Fibroblast of skin of right biceps (primary cell): ENCODE measurements at regions not wholly inside any gene's neighbourhood (a gene's known extent, or its start where the extent isn't known, plus 50 kb on each side); places are given as distances from the start of the nearest gene placed in this dataset.
A peak's percentile ranks its signal among the peaks of the same experiment; 100 is the strongest.
"Not testable (repeated sequence)": the region's sequence is repeated elsewhere in the genome, so short reads cannot be mapped to it uniquely, and the experiment has no call there.

Source experiments
- DNase-seq: peaks from one replicate; pipeline ENCODE4 v3.0.0-alpha.2; 2013

GRCh38 chr10:84571146-84571545 is 242.8 kb downstream of the CCSER2 start:
- DNase-seq, result no peak

- no peak for DNase-seq
Observed at GRCh38 chr10:84574102-84574501, 245.7 kb downstream of the CCSER2 start.

GRCh38 chr10:84581976-84582375 is 253.6 kb downstream of the CCSER2 start:
- no peak for DNase-seq

GRCh38 chr10:84583501-84583900 is 255.1 kb downstream of the CCSER2 start:
- no peak for DNase-seq

- DNase-seq, result no peak
Observed at GRCh38 chr10:84587789-84588188, 259.4 kb downstream of the CCSER2 start.

- DNase-seq, result no peak
Observed at GRCh38 chr10:84588426-84588825, 260.0 kb downstream of the CCSER2 start.

GRCh38 chr10:84588971-84589370 is 260.6 kb downstream of the CCSER2 start:
- DNase-seq, result no peak

GRCh38 chr10:84589526-84590205 is 261.3 kb downstream of the CCSER2 start:
- DNase-seq, result no peak

- no peak for DNase-seq
Observed at GRCh38 chr10:84590327-84591193, 262.2 kb downstream of the CCSER2 start.

GRCh38 chr10:84593506-84593905 is 265.1 kb downstream of the CCSER2 start:
- no peak for DNase-seq

GRCh38 chr10:84596585-84596984 is 268.2 kb downstream of the CCSER2 start:
- DNase-seq, result no peak

- DNase-seq, result no peak
Observed at GRCh38 chr10:84599254-84599653, 270.9 kb downstream of the CCSER2 start.

- DNase-seq, result no peak
Observed at GRCh38 chr10:84600947-84601346, 272.6 kb downstream of the CCSER2 start.

GRCh38 chr10:84602543-84602942 is 274.2 kb downstream of the CCSER2 start:
- DNase-seq, result not testable (repeated sequence)

- DNase-seq, result no peak
Observed at GRCh38 chr10:84603971-84604370, 275.6 kb downstream of the CCSER2 start.

GRCh38 chr10:84605802-84606201 is 277.4 kb downstream of the CCSER2 start:
- DNase-seq, result no peak

GRCh38 chr10:84606428-84606827 is 278.0 kb downstream of the CCSER2 start:
- DNase-seq, result no peak

- no peak for DNase-seq
Observed at GRCh38 chr10:84607044-84607443, 278.7 kb downstream of the CCSER2 start.

GRCh38 chr10:84607523-84607922 is 279.1 kb downstream of the CCSER2 start:
- DNase-seq, result no peak

- no peak for DNase-seq
Observed at GRCh38 chr10:84608126-84608525, 279.7 kb downstream of the CCSER2 start.

- peak; percentile 9 for DNase-seq
Observed at GRCh38 chr10:84613336-84614021, 285.1 kb downstream of the CCSER2 start.

- DNase-seq, result no peak
Observed at GRCh38 chr10:84626397-84627087, 298.2 kb downstream of the CCSER2 start.

GRCh38 chr10:84632866-84633265 is 304.5 kb downstream of the CCSER2 start:
- DNase-seq, result no peak
